ENCODE measurements at regions not wholly inside any gene's neighbourhood (a gene's known extent, or its start where the extent isn't known, plus 50 kb on each side); places are given as distances from the start of the nearest gene placed in this dataset.
"Not testable (repeated sequence)": the region's sequence is repeated elsewhere in the genome, so short reads cannot be mapped to it uniquely, and the experiment has no call there.

DNA sequence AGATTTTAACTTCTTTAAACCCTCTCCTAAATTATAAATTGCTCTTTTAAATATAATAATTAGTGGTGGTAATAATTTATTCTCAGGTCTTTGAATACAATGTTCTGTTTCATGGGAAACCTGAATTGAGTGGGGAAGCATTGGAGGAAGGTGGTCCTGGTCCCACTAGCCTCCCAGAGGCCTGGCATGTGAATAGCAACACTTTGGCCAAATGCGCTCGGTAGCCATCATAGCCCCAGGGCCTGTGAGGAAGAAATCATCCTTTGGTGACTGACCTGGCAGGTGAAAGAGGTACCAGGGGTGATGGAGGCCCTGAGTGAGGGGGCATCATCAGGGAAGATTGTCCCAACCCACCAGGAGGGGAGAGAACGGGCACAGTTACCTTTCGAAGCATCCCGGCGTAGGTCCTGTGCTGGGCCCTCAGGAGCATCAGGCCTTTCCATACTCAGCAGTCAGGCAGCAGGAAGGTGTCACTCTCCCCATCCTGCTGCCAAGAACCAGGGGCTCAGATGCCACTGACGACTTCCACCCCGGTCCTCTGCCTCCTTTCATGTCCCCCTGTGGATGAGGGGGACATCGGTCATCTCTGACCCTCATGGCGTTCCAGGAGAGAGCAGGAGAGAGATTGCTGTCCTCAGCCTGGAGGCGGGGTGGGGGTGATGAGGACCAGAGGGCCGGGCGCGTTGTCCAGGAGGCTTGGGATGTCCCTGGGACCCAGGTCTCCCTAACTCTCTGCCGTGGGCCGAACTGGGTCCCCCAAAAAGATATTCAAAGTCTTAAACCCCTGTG is 78.6 kb upstream of the HPCAL1 start:
- DNase-seq (ENCODE audit: low spot score), result no peak

- no peak for DNase-seq (ENCODE audit: low spot score)
Measured at GRCh38 chr2:10224734-10225133, 78.0 kb upstream of the HPCAL1 start.

DNA sequence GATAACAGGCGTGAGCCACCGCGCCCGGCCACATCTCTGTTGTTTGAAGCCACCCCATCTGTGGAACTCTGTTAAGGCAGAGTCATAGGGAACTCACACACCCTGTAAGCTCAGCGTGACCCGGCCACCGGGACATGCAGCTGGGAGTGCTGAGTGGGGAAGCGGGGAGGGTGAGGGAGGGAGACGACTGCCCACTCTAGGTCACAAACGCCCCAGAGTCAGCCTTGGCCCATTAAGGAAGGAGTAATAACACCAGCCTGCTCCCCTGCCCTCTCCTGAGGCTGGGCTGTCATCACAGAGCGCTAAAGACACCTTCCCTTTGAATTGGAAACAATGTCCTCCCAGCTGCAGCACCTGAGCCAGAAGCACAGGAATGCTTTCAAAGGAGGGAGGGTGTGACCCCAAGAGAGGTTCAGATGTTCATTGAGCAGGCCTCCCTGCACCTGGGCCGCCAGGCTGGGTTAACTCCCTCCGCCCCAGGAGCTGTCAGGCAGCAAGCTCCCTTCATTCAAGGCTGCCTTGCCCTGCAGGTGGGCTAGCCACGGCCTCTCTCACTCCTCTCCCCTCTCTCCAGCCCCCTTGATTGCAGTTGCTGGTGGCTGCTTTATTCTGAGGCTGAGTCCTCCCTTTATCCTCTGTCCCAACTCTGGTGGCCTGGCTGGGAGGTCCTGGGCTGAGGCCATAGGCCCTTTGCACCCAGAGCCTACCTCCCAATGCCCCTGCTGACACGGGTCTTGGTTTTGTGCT is 77.2 kb upstream of the HPCAL1 start:
- no peak for DNase-seq (ENCODE audit: low spot score)

DNA sequence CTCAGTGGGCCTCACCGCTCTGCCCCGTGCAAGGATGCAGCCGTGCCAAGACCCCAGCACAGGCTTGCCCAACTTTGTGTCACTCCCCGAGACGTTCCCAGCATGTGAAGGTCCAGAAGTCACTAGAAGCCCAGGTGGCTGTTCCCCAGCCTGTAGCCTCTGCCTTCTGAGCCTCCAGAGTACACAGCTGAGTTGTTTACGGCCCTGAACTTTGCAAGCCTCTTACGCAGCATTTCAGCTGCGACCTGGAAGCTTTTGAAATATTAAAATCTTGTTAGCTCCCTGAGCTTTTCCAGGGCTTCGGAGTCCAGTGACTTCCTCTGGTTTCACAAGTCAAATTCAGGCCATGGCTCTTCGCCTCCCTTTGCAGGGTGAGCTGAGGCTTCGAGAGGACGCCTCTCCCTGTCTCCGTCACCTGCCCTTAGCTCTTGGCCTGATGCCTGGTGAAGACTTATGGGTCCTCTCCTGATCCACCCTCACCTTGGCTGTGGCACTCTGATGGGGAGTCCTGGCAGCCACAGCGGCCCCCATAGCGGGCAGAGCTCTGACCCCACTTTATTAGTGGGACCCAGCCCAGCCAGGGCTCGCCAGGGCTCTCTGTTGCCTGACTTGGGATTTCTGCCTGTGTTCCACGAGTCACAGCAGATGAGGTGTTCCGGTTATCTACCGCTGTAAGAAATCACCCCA is 76.5 kb upstream of the HPCAL1 start:
- DNase-seq (ENCODE audit: low spot score), result no peak

DNA sequence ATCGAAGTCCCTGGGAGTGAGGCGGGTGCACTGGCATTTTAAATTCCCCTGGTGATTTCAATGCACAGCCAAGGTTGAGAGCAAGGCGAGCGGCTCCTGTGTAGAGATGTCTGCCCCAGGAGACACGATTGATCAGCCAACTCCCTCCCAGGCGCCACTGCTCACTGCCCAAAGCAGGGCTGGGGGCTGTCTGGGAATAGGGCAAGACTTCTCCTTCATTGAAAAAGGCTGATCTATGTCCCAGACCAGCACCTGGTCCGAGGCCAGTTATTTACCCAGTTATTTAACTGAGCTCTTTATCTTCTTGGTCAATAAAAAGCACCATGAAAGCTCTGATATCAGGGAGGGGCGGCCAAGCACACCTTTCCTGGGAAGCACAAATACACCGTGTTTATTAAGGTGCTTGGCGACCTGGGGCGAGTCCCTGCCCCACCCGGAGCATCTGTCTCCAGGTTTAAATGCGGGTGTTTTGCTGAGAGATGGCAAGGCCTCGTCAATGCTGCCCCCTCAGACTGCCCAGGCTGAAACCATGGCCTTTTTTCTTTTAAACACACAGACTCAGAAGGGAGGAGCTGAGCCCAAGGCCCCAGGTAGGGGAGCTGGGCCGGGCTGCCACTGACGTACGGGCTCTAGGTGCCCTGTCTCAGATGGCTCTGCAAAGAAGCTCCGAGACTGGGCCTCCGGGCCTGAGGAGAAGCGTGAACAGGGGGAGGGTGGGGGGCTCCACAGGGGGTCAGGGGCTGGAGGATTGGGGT is 73.9 kb upstream of the HPCAL1 start:
- peak; percentile 39 for DNase-seq (ENCODE audit: low spot score)

DNA sequence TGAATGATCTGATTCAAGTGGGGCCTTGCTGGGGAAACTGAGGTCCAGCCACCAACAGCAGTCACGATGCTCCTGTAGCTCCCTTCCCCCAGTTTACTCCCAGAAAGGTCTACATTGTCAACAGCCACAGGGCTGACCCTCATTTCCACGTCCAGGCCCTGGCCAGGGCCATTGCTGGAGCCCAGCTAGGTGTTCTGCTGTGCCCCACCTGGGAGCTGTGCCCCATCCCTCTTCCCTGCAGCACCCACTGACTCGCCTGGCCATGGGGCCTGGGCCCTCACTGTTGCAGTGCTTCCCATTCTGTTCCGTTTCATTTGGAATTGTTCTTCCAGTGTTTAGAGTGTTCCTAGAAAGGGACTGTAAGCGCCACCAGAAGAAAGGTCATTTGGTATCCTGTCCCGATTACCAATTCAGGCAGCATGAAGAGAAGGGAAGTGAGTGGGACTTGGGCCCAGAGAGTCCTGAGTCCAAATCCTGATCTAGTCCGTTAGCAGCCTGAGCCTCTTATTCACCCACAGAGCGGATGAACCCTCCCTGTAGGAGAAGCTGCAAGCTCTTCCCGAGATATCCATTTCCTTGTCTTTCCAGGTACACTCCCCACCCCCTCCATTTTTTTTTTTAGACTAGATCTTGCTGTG is 73.1 kb upstream of the HPCAL1 start:
- DNase-seq (ENCODE audit: low spot score), result no peak

- DNase-seq (ENCODE audit: low spot score), result no peak
Measured at GRCh38 chr2:10230499-10230898, 72.2 kb upstream of the HPCAL1 start.

DNA sequence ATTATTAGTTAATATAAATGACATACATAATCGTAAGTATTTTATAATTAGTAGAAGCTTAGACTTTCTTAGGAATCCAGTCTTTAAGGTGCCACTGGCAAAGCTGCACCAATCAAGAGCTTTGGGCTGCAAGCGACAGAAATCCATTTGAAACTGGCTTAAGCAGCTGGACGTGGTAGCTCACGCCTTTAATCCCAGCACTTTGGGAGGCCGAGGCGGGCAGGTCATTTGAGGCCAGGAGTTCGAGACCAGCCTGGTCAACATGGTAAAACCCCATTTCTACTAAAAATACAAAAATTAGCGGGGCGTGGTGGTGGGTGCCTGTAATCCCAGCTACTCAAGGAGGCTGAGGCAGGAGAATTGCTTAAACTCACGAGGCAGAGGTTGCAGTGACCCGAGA is 71.8 kb upstream of the HPCAL1 start:
- DNase-seq (ENCODE audit: low spot score), result not testable (repeated sequence)

GRCh38 chr2:10231551-10232085 is 71.1 kb upstream of the HPCAL1 start:
- DNase-seq (ENCODE audit: low spot score), result no peak

DNA sequence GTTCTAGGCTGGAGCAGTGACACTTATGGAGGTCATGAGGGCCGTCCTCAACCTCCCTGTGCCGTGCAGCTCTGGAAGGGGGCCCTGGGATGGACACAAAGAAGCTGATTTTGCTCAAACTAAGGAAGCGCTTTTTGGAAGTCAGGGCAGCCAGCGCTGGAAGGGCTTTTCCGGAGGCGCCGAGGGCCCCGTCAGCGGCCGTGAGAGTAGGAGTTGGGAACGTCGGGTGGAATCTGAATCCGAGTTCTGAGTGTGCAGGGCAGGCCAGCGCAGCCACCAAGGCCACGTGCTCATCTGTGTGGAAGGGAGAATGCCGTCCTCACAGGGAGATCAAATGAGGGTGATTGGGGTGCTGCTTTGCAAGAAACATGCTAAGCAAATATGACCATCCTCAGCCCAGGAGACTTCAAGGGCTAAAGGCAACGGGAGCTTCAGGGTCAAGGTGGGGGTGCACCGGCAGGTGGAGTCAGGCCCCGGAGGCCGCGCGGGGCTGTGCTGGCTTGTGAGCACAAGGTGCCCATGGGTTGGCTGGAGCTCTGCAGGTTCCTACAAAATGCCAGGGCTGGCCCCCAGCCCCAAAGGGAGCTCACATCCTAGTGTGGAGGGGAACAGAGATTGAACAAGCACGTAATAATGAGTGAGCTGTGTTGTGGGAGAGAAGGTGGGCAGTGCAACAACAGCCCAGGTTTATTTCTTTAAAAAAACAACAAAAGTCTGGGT is 70.4 kb upstream of the HPCAL1 start:
- no peak for DNase-seq (ENCODE audit: low spot score)

- DNase-seq (ENCODE audit: low spot score), result no peak
Measured at GRCh38 chr2:10233131-10234012, 69.3 kb upstream of the HPCAL1 start.

DNA sequence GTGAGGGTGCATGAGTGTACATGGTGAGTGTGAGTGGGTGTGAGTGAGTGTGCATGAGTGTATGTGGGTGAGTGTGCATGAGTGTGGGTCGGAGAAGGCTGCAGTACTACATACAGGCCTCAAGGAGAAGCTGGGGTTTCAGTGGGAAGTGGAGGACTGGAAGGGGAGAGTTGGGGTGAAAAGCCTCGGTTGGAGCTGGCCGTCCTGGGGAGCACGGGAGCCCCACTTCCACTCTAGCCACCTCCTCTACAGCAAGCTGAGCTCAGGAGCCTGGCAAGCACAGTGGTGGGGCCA is 68.7 kb upstream of the HPCAL1 start:
- no peak for DNase-seq (ENCODE audit: low spot score)

DNA sequence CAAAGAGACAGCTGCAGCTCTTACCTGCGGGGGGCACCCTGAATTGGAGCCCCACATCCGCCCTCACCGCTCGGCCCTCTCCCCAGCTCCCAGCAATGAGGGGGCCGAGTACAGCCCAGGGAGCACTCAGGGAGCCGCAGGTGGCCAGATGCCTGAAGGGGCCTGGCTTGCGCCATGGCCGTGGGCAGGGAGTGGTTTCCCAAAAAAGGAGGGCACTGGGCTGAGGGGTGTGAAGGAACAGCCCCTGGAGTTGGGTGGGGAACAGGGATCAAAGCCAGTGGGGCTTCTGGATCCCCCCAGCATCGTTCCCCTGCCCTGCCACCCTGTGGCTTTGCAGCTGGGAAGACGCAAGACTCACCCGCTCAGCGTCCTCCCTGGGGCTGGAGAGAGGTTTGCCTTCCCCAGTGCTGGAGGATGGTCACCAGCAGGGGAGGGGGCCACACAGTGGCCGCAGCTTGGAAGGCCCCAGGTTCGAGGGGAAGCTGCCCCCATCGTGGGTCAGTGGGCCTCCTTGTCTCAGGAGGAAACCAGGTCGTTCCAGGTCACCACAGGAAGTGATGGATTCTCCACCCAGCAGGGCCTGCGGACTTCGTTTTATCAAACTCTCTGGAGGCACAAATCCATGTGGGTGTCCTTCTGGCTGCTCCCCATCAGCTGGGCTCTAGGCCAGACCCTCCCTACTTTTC is 68.2 kb upstream of the HPCAL1 start:
- no peak for DNase-seq (ENCODE audit: low spot score)

DNA sequence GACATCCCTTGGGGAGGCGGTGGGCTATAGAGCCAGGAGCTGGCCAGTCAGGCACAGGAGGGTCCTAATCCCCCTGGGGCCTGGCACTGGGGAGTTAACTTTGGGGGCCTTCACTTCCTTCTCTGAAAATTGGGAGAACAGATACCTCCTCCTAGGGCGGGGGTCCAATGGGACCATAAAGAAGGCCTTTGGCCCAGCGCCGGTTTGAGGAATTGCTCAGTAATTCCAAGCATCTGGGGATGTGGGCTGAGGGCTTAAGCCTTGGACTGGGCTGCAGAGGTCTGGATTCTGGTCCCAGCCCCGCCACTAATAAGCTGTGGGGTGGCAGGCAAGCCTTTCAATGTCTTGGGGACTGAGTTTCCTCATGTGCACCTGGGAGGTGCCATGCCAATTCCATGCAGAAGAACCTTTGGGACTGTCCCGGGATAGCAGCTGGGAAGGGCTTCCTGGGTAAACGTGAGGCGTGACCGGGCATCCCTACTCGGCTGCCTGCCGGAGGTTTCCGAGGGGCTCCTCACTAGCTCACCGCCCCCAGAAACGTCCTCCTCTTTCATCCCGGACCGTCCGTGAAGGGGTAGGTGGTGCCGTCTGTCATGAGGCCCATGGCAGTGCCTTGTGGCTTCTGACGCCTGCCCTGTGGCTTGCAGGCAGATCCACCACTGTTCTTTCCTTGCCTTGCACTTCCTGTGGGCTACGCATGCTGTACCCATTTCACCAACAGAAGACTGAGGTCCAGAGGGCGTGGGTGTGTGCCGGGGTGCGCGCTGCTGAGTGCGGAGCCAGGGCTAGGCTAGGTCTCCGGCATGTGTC is 67.4 kb upstream of the HPCAL1 start:
- no peak for DNase-seq (ENCODE audit: low spot score)

- no peak for DNase-seq (ENCODE audit: low spot score)
Measured at GRCh38 chr2:10235909-10236550, 66.7 kb upstream of the HPCAL1 start.

DNA sequence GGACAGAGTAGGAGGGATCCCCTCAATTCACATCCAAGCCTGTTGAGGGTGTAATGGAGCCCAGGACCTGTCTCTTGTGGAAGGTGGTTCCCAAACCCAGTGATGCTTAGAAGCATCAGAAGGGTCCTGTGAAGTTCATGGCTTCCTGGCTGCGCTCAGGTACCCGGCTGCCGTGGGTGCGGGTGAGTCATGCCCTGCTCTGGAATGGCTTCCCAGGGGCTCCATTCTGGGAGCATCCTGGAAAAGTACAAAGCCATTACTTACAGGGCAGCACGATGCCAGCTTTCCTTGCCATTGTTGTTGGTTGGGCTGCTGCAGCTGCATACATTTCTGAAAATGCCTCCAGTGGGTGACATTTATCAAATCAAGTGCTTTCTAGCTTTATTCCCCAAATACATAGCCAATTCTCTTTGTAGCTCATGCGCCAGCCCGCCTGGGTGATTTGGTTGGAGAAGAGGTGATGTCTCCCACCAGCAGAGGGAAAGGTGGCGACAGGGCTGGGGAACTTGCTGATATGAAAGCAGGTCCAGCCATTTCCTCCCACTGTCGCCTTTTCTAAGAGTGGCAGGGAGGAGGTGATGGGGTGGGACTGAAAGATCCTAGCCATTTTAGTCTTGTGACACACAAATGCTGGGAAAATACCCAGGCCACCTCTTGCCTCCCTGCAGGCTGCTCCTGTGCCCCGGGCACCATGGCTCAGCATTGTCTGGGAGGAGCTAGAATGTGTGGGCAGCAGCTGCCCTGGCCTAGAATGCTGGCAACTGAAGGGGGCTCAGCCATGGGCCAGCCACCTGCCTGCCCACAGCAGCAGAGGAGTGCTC is 65.9 kb upstream of the HPCAL1 start:
- no peak for DNase-seq (ENCODE audit: low spot score)

Data from HT-29 (cell line).